PC-9 (cell line): ENCODE measurements at regions not wholly inside any gene's neighbourhood (a gene's known extent, or its start where the extent isn't known, plus 50 kb on each side); places are given as distances from the start of the nearest gene placed in this dataset.

Experiments
- BruUV-seq: library from RNA; stranded (reverse); fragments of 400-500 nt; replicated peaks from 2 replicates; lab custom pipeline; 2021; lab: Mats Ljungman, UMichigan
- CTCF ChIA-PET: fragments of 300-600 bp; sonication (Branson Sonifier 250); formaldehyde crosslinking; loops from one replicate; lab custom pipeline; 2022; ENCODE audit warnings: antibody characterized with exemption; lab: Charles Lee
- POLR2A ChIA-PET: fragments of 300-600 bp; sonication (Branson Sonifier 250); formaldehyde crosslinking; loops from one replicate; lab custom pipeline; 2022; ENCODE audit warnings: antibody characterized with exemption; ENCODE audit not compliant: unreplicated experiment; lab: Charles Lee
- DNase-seq, 2 experiments: peaks; one replicate each; pipeline versions ENCODE4 v3.0.0 to v3.0.0-alpha.2; 2015 to 2022; ENCODE audit warnings: mixed read lengths in 1 of 2
- H2AFZ ChIP-seq: fragments of 200-600 bp; sonication (generic); 2 replicates; pipeline ENCODE4 v1.8.1; 2017; ENCODE audit warnings: antibody characterized with exemption
- H3F3A ChIP-seq: fragments of 200-600 bp; sonication (generic); 2 replicates; pipeline ENCODE4 v1.8.1; 2017; ENCODE audit warnings: antibody characterized with exemption, mild to moderate bottlenecking, low read depth; ENCODE audit not compliant: insufficient read depth
- H3K27ac ChIP-seq: fragments of 200-600 bp; sonication (generic); 2 replicates; pipeline ENCODE4 v1.6.1; 2016; ENCODE audit warnings: mixed run types
- H3K27me3 ChIP-seq: fragments of 200-600 bp; sonication (generic); 2 replicates; pipeline ENCODE4 v1.6.1; 2016; ENCODE audit warnings: low read depth, mixed run types; ENCODE audit not compliant: insufficient read depth
- H3K36me3 ChIP-seq: fragments of 200-600 bp; sonication (generic); 2 replicates; pipeline ENCODE4 v1.6.1; 2016; ENCODE audit warnings: low read depth, mixed run types
- H3K4me1 ChIP-seq: fragments of 200-600 bp; sonication (generic); replicated peaks from 2 replicates; pipeline ENCODE4 v1.6.1; 2016; ENCODE audit warnings: mixed run types; ENCODE audit not compliant: insufficient read depth
- H3K4me2 ChIP-seq: fragments of 200-600 bp; sonication (generic); 2 replicates; pipeline ENCODE4 v1.6.1; 2017; ENCODE audit warnings: mixed run types
- H3K4me3 ChIP-seq: fragments of 200-600 bp; sonication (generic); 2 replicates; pipeline ENCODE4 v1.6.1; 2016; ENCODE audit warnings: mixed run types
- H3K79me2 ChIP-seq: fragments of 200-600 bp; sonication (generic); 2 replicates; pipeline ENCODE4 v1.6.1; 2017; ENCODE audit warnings: low read depth, mixed run types
- H3K9me2 ChIP-seq: fragments of 200-600 bp; sonication (generic); 2 replicates; pipeline ENCODE4 v1.8.1; 2017; ENCODE audit warnings: mild to moderate bottlenecking; ENCODE audit not compliant: insufficient read depth
- H3K9me3 ChIP-seq: fragments of 200-600 bp; sonication (generic); 2 replicates; pipeline ENCODE4 v1.8.1; 2016; ENCODE audit warnings: low read depth; ENCODE audit not compliant: insufficient read depth
- H4K20me1 ChIP-seq: fragments of 200-600 bp; sonication (generic); 2 replicates; pipeline ENCODE4 v1.8.1; 2017; ENCODE audit not compliant: insufficient read depth
- CTCF ChIP-seq: fragments of 200-600 bp; sonication (generic); conservative IDR thresholded peaks from 2 replicates; pipeline ENCODE4 v1.6.1; 2017; ENCODE audit warnings: mixed run types, antibody characterized with exemption, mild to moderate bottlenecking, moderate library complexity
- EZH2 ChIP-seq: fragments of 200-600 bp; sonication (generic); IDR thresholded peaks from 2 replicates; pipeline ENCODE4 v1.8.0; 2017; ENCODE audit warnings: antibody characterized with exemption, low read depth
- intact Hi-C: fragments of 100-400 bp; cut with micrococcal nuclease; formaldehyde crosslinking; loops from one replicate; pipeline ENCODE4 v1.10.0; 2022; ENCODE audit not compliant: unreplicated experiment

- H3K4me3 ChIP-seq = no peak overlapping the region
- CTCF ChIA-PET = no interaction called here
- no peaks in the 10 kb centered on the region for H3K9me2 ChIP-seq
- H3K27me3 ChIP-seq = no peaks in the 10 kb centered on the region
- POLR2A ChIA-PET = no interaction called here
- intact Hi-C loops = no loop called here
- no TSS peak for BruUV-seq
- no peaks in the 10 kb centered on the region for H3F3A ChIP-seq
- H3K79me2 ChIP-seq = no peaks in the 10 kb centered on the region
- no peak for DNase-seq
- no peak for TF ChIP-seq CTCF
- TF ChIP-seq EZH2 = no peak
- no peaks in the 10 kb centered on the region for H3K4me1 ChIP-seq
- H3K27ac ChIP-seq = no peak overlapping the region
- H3K9me3 ChIP-seq = no peaks in the 10 kb centered on the region
- no peak overlapping the region for H2AFZ ChIP-seq
- no peak overlapping the region for H3K4me2 ChIP-seq
- no peaks in the 10 kb centered on the region for H4K20me1 ChIP-seq
- H3K36me3 ChIP-seq = no peaks in the 10 kb centered on the region
These were observed 132.9 kb downstream of the PRDM13 start for GRCh38 chr6:99739526-99739925.

GRCh38 chr6:99741092-99741491, 134.5 kb downstream of the PRDM13 start:
- POLR2A ChIA-PET = interaction anchor here (0.6 kb wide), 1 partner anchor 315 kb away, joined by 3 read pairs; no protein-coding TSS in a partner anchor
- Histone ChIP-seq H3K36me3 (no peaks in the 10 kb centered on the region), H4K20me1 (no peaks in the 10 kb centered on the region), H3K27me3 (no peaks in the 10 kb centered on the region), H3K9me2 (no peaks in the 10 kb centered on the region), H3K9me3 (no peaks in the 10 kb centered on the region), H3K4me1 (no peaks in the 10 kb centered on the region), H2AFZ (no peak overlapping the region), H3K4me2 (no peak overlapping the region), H3K4me3 (no peak overlapping the region), H3K27ac (no peak overlapping the region), H3K79me2 (no peaks in the 10 kb centered on the region), H3F3A (no peaks in the 10 kb centered on the region)
- TF ChIP-seq CTCF = no peak
- TF ChIP-seq EZH2 = no peak
- intact Hi-C loops = no loop called here
- CTCF ChIA-PET = no interaction called here
- no TSS peak for BruUV-seq
- DNase-seq = no peak

DNA sequence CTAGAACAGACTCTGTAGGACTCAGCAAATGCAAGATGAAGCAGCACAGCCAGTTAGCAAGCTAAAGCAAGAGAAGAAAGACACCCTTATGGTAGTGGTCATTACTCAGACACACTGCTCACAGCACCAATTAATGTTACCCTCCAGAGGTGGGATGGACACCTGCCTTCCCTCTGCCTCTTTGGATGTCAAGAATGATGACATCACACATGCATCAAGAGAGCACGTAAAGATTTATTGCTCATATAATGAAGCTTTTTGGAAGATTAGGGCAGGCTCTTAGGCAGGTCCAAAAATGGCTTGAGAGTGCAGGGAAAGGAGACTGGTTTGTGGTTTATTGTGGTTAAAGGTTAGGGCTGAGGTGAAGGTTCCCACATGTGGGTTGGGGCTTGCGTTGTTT, 137.0 kb downstream of the PRDM13 start:
- no peak for DNase-seq
- Histone ChIP-seq H3K4me3 (no peak overlapping the region), H3K27me3 (no peaks in the 10 kb centered on the region), H3K4me2 (no peak overlapping the region), H3F3A (no peaks in the 10 kb centered on the region), H4K20me1 (no peaks in the 10 kb centered on the region), H3K27ac (no peak overlapping the region), H3K36me3 (no peaks in the 10 kb centered on the region), H3K9me2 (no peaks in the 10 kb centered on the region), H3K4me1 (no peaks in the 10 kb centered on the region), H3K79me2 (no peaks in the 10 kb centered on the region), H2AFZ (no peak overlapping the region), H3K9me3 (no peaks in the 10 kb centered on the region)
- TF ChIP-seq EZH2 = no peak
- no TSS peak for BruUV-seq
- ChIA-PET POLR2A (no interaction called here), CTCF (no interaction called here)
- intact Hi-C loops = no loop called here

GRCh38 chr6:99745651-99746050, 139.0 kb downstream of the PRDM13 start:
- intact Hi-C loops = loop anchor here (1.0 to 5.0 kb wide), 3 partner anchors 178 to 413 kb away; partner anchors contain the start of gene CCNC
- H3K79me2 ChIP-seq = no peaks in the 10 kb centered on the region
- H3K9me2 ChIP-seq = no peaks in the 10 kb centered on the region
- no peak for TF ChIP-seq CTCF
- no peak for TF ChIP-seq EZH2
- CTCF ChIA-PET = no interaction called here
- no peak overlapping the region for H2AFZ ChIP-seq
- DNase-seq = peak in 1 of 2 experiments; percentile 16
- no peaks in the 10 kb centered on the region for H3F3A ChIP-seq
- no peak overlapping the region for H3K4me2 ChIP-seq
- no peaks in the 10 kb centered on the region for H3K27me3 ChIP-seq
- no peaks in the 10 kb centered on the region for H3K36me3 ChIP-seq
- BruUV-seq = no TSS peak
- H3K9me3 ChIP-seq = no peaks in the 10 kb centered on the region
- no peak overlapping the region for H3K4me3 ChIP-seq
- POLR2A ChIA-PET = interaction anchor here (0.5 to 0.6 kb wide), 2 partner anchors 178 to 321 kb away, joined by 3 to 4 read pairs; no protein-coding TSS in a partner anchor
- H3K27ac ChIP-seq = no peak overlapping the region
- H4K20me1 ChIP-seq = no peaks in the 10 kb centered on the region
- H3K4me1 ChIP-seq = no peaks in the 10 kb centered on the region
